ENCODE measurements at regions not wholly inside any gene's neighbourhood (a gene's known extent, or its start where the extent isn't known, plus 50 kb on each side); places are given as distances from the start of the nearest gene placed in this dataset.

DNA sequence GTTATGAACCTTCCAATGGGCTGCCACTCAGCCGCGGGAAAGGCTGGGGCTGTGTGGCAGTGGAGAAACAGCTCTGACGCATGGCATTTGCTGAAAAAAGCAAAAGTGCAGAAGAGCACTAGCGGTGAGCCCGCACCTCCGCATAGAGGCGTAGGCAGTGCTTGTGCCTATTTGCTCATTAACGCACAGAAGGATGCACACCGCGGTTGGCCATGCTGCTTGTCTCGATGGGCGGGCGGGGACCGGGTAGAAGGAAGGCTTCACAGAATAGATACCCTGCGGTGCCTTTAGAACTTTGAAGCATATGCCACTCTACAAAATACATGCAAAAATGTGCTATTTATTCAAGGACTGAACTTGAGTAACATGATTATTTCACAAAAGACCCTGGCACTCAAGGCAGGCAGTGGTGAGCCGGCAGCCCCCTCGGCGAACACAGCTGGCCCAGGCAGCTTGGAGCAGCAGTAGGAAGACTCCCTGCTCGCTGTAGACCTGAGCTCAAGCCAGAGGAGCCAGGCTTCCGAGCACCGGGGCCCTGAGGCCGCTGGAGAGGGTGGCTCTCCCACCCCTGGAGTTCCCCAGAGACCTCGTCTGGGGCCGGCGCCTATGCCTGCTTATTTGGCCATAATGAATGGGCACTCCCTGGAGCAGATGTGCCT is 71.5 kb downstream of the SIK1 start:
- DNase-seq (ENCODE audit: low spot score in 2 of 2) = no peak
- Histone ChIP-seq H3K36me3 (no peaks in the 10 kb centered on the region), H3K27ac (no peak overlapping the region), H3K4me1 (peaks cover 30% of the 10 kb centered on the region), H3K27me3 (no peaks in the 10 kb centered on the region), H3K4me3 (no peak overlapping the region), H3K9me3 (no peaks in the 10 kb centered on the region)
- 76% methylated on average over 19 of the region's 25 CpGs for WGBS
- TF ChIP-seq POLR2AphosphoS5 (IDR thresholded peaks at IDR 0.05) (no peak), POLR2A (IDR thresholded peaks at IDR 0.05) (no peak), EP300 (IDR thresholded peaks at IDR 0.05) (no peak)
- TF ChIP-seq, protein P1, sequence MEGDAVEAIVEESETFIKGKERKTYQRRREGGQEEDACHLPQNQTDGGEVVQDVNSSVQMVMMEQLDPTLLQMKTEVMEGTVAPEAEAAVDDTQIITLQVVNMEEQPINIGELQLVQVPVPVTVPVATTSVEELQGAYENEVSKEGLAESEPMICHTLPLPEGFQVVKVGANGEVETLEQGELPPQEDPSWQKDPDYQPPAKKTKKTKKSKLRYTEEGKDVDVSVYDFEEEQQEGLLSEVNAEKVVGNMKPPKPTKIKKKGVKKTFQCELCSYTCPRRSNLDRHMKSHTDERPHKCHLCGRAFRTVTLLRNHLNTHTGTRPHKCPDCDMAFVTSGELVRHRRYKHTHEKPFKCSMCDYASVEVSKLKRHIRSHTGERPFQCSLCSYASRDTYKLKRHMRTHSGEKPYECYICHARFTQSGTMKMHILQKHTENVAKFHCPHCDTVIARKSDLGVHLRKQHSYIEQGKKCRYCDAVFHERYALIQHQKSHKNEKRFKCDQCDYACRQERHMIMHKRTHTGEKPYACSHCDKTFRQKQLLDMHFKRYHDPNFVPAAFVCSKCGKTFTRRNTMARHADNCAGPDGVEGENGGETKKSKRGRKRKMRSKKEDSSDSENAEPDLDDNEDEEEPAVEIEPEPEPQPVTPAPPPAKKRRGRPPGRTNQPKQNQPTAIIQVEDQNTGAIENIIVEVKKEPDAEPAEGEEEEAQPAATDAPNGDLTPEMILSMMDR (IDR thresholded peaks at IDR 0.05) = no peak

- no peaks in the 10 kb centered on the region for H3K36me3 ChIP-seq
- 83% methylated on average over 4 of the region's 4 CpGs for WGBS
- peaks cover 26% of the 10 kb centered on the region for H3K4me1 ChIP-seq
- TF ChIP-seq POLR2AphosphoS5 (IDR thresholded peaks at IDR 0.05) (no peak), POLR2A (IDR thresholded peaks at IDR 0.05) (no peak), EP300 (IDR thresholded peaks at IDR 0.05) (no peak)
- TF ChIP-seq, protein P1 (IDR thresholded peaks at IDR 0.05) = no peak
- no peak overlapping the region for H3K27ac ChIP-seq
- no peak overlapping the region for H3K4me3 ChIP-seq
- DNase-seq (ENCODE audit: low spot score in 2 of 2) = no peak
- H3K9me3 ChIP-seq = no peaks in the 10 kb centered on the region
- H3K27me3 ChIP-seq = no peaks in the 10 kb centered on the region
These were observed 72.3 kb downstream of the SIK1 start for GRCh38 chr21:43354666-43355065.

- no peaks in the 10 kb centered on the region for H3K9me3 ChIP-seq
- 56% methylated on average over 8 of the region's 14 CpGs for WGBS
- H3K27me3 ChIP-seq = no peaks in the 10 kb centered on the region
- DNase-seq (ENCODE audit: low spot score in 2 of 2) = no peak
- H3K4me3 ChIP-seq = no peak overlapping the region
- no peak overlapping the region for H3K27ac ChIP-seq
- peaks cover 26% of the 10 kb centered on the region for H3K4me1 ChIP-seq
- H3K36me3 ChIP-seq = no peaks in the 10 kb centered on the region
- TF ChIP-seq EP300 (IDR thresholded peaks at IDR 0.05) = no peak
- TF ChIP-seq POLR2AphosphoS5 (IDR thresholded peaks at IDR 0.05) = no peak
- TF ChIP-seq, protein P1 (IDR thresholded peaks at IDR 0.05) = no peak
- TF ChIP-seq POLR2A (IDR thresholded peaks at IDR 0.05) = no peak
These were observed 72.9 kb downstream of the SIK1 start for GRCh38 chr21:43354026-43354420.

- Histone ChIP-seq H3K9me3 (no peaks in the 10 kb centered on the region), H3K27me3 (no peaks in the 10 kb centered on the region), H3K36me3 (no peaks in the 10 kb centered on the region), H3K4me3 (no peak overlapping the region), H3K27ac (no peak overlapping the region), H3K4me1 (peaks cover 26% of the 10 kb centered on the region)
- no peak for TF ChIP-seq POLR2A (IDR thresholded peaks at IDR 0.05)
- no peak for TF ChIP-seq POLR2AphosphoS5 (IDR thresholded peaks at IDR 0.05)
- TF ChIP-seq EP300 (IDR thresholded peaks at IDR 0.05) = no peak
- TF ChIP-seq, protein P1 (IDR thresholded peaks at IDR 0.05) = no peak
- DNase-seq (ENCODE audit: low spot score in 2 of 2) = no peak
- WGBS = 93% methylated on average over 23 of the region's 28 CpGs
These were observed 73.5 kb downstream of the SIK1 start for GRCh38 chr21:43353282-43354025.

- Histone ChIP-seq H3K4me3 (no peak overlapping the region), H3K36me3 (no peaks in the 10 kb centered on the region), H3K27me3 (no peaks in the 10 kb centered on the region), H3K9me3 (no peaks in the 10 kb centered on the region), H3K4me1 (peaks cover 28% of the 10 kb centered on the region), H3K27ac (no peak overlapping the region)
- no peak for DNase-seq (ENCODE audit: low spot score in 2 of 2)
- 83% methylated on average over 16 of the region's 16 CpGs for WGBS
- TF ChIP-seq POLR2AphosphoS5 (IDR thresholded peaks at IDR 0.05) = no peak
- no peak for TF ChIP-seq POLR2A (IDR thresholded peaks at IDR 0.05)
- TF ChIP-seq, protein P1 (IDR thresholded peaks at IDR 0.05) = no peak
- no peak for TF ChIP-seq EP300 (IDR thresholded peaks at IDR 0.05)
These were observed 74.2 kb downstream of the SIK1 start for GRCh38 chr21:43352568-43353281.
